ENCODE measurements at regions not wholly inside any gene's neighbourhood (a gene's known extent, or its start where the extent isn't known, plus 50 kb on each side); places are given as distances from the start of the nearest gene placed in this dataset.

- TF ChIP-seq ZNF121 (tag by site-specific recombination; IDR thresholded peaks at IDR 0.05): no peak
- TF ChIP-seq ZNF292 (tag by site-specific recombination; IDR thresholded peaks at IDR 0.05; ENCODE audit: borderline replicate concordance, low read depth): no peak
- no peak for TF ChIP-seq ZNF391 (tag by site-specific recombination; IDR thresholded peaks at IDR 0.05; ENCODE audit: borderline replicate concordance, low read depth)
- TF ChIP-seq KLF10 (tag by site-specific recombination; IDR thresholded peaks at IDR 0.05): no peak
- no peak for TF ChIP-seq ZNF366 (tag by site-specific recombination; conservative IDR thresholded peaks at IDR 0.05)
- no peak for TF ChIP-seq GFI1B (tag by site-specific recombination; IDR thresholded peaks at IDR 0.05)
- TF ChIP-seq SP2 (tag by site-specific recombination; IDR thresholded peaks at IDR 0.05): no peak
- no peak for TF ChIP-seq ZNF146 (tag by site-specific recombination; IDR thresholded peaks at IDR 0.05)
- TF ChIP-seq ZNF747 (tag by site-specific recombination; IDR thresholded peaks at IDR 0.05): no peak
Observed at GRCh38 chr1:208917281-208917680, 666.2 kb upstream of the CAMK1G start (continued).

GRCh38 chr1:208917723-208918122, 665.8 kb upstream of the CAMK1G start:
- POLR2A ChIA-PET: no interaction called here
- Histone ChIP-seq H3K27ac (ENCODE audit: extremely low read depth, low read depth, low read length) (no peak overlapping the region), H3K9me3 (ENCODE audit: control insufficient read depth, insufficient read depth, low read depth, low read length) (no peaks in the 10 kb centered on the region), H3K36me3 (ENCODE audit: control insufficient read depth in 2 of 2, insufficient read depth in 1 of 2, low read length in 2 of 2) (no peaks in the 10 kb centered on the region), H3K4me1 (ENCODE audit: control insufficient read depth, insufficient read depth, low read length) (no peaks in the 10 kb centered on the region), H3K4me3 (ENCODE audit: low read depth, low read length) (no peak overlapping the region)
- CTCF ChIA-PET: interaction anchor here (0.6 kb wide), 1 partner anchor 83 kb away, joined by 4 read pairs; no protein-coding TSS in a partner anchor
- no peak for TF ChIP-seq ZNF600 (tag by site-specific recombination; IDR thresholded peaks at IDR 0.05)
- no peak for TF ChIP-seq ZNF707 (tag by site-specific recombination; IDR thresholded peaks at IDR 0.05)
- TF ChIP-seq, protein P1, sequence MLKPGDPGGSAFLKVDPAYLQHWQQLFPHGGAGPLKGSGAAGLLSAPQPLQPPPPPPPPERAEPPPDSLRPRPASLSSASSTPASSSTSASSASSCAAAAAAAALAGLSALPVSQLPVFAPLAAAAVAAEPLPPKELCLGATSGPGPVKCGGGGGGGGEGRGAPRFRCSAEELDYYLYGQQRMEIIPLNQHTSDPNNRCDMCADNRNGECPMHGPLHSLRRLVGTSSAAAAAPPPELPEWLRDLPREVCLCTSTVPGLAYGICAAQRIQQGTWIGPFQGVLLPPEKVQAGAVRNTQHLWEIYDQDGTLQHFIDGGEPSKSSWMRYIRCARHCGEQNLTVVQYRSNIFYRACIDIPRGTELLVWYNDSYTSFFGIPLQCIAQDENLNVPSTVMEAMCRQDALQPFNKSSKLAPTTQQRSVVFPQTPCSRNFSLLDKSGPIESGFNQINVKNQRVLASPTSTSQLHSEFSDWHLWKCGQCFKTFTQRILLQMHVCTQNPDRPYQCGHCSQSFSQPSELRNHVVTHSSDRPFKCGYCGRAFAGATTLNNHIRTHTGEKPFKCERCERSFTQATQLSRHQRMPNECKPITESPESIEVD (tag by site-specific recombination; IDR thresholded peaks at IDR 0.05): no peak
- TF ChIP-seq ZNF394 (tag by site-specific recombination; IDR thresholded peaks at IDR 0.05; ENCODE audit: borderline replicate concordance): no peak
- TF ChIP-seq BCL11B (tag by site-specific recombination; IDR thresholded peaks at IDR 0.05; ENCODE audit: low read depth): no peak
- no peak for TF ChIP-seq ZNF404 (tag by site-specific recombination; IDR thresholded peaks at IDR 0.05)
- no peak for TF ChIP-seq YY2 (tag by site-specific recombination; IDR thresholded peaks at IDR 0.05)
- no peak for TF ChIP-seq ZNF776 (tag by site-specific recombination; IDR thresholded peaks at IDR 0.05; ENCODE audit: borderline replicate concordance)
- TF ChIP-seq ZEB2 (tag by site-specific recombination; IDR thresholded peaks at IDR 0.05): no peak

DNA sequence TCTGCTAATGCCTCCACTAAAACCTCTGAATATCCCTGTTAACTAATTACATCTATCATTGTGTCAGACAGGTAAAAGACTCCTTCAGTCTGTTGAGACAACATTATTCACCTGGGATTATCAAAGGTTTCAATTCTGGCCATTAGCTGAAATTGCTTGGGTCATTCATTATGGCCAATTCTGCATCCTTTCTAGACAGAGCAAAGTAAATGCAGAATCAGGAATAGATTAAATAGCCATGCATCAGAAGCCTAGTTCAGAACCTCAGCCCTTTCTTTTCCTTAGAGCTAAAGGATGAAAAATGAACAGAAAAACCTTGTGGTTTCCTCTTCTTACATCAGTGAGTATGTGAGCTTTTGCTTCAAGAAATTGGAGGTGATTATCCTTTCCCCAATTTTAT, 665.4 kb upstream of the CAMK1G start:
- H3K27ac ChIP-seq (ENCODE audit: extremely low read depth, low read depth, low read length): no peak overlapping the region
- no peak for TF ChIP-seq GLIS1 (tag by site-specific recombination; IDR thresholded peaks at IDR 0.05)
- no peak for TF ChIP-seq MYNN (tag by site-specific recombination; IDR thresholded peaks at IDR 0.05; ENCODE audit: borderline replicate concordance)
- ChIA-PET POLR2A (interaction anchor here (0.6 kb wide), 1 partner anchor 128 kb away, joined by 4 read pairs; no protein-coding TSS in a partner anchor), CTCF (interaction anchor here (0.6 kb wide), 1 partner anchor 82 kb away, joined by 4 read pairs; no protein-coding TSS in a partner anchor)
- no peak overlapping the region for H3K4me3 ChIP-seq (ENCODE audit: low read depth, low read length)
- no peaks in the 10 kb centered on the region for H3K4me1 ChIP-seq (ENCODE audit: control insufficient read depth, insufficient read depth, low read length)
- no peaks in the 10 kb centered on the region for H3K9me3 ChIP-seq (ENCODE audit: control insufficient read depth, insufficient read depth, low read depth, low read length)
- no peaks in the 10 kb centered on the region for H3K36me3 ChIP-seq (ENCODE audit: control insufficient read depth in 2 of 2, insufficient read depth in 1 of 2, low read length in 2 of 2)

- H3K4me1 ChIP-seq (ENCODE audit: control insufficient read depth, insufficient read depth, low read length): no peaks in the 10 kb centered on the region
- H3K9me3 ChIP-seq (ENCODE audit: control insufficient read depth, insufficient read depth, low read depth, low read length): no peaks in the 10 kb centered on the region
- CTCF ChIA-PET: no interaction called here
- H3K36me3 ChIP-seq (ENCODE audit: control insufficient read depth in 2 of 2, insufficient read depth in 1 of 2, low read length in 2 of 2): no peaks in the 10 kb centered on the region
- no peak overlapping the region for H3K4me3 ChIP-seq (ENCODE audit: low read depth, low read length)
- POLR2A ChIA-PET: no interaction called here
- no peak overlapping the region for H3K27ac ChIP-seq (ENCODE audit: extremely low read depth, low read depth, low read length)
- no peak for TF ChIP-seq ZNF529 (tag by site-specific recombination; IDR thresholded peaks at IDR 0.05; ENCODE audit: insufficient replicate concordance)
- no peak for TF ChIP-seq KLF7 (tag by site-specific recombination; IDR thresholded peaks at IDR 0.05; ENCODE audit: borderline replicate concordance)
- TF ChIP-seq ZNF146 (tag by site-specific recombination; IDR thresholded peaks at IDR 0.05): no peak
- no peak for TF ChIP-seq ZSCAN5A (tag by site-specific recombination; IDR thresholded peaks at IDR 0.05)
- TF ChIP-seq ZNF768 (tag by site-specific recombination; IDR thresholded peaks at IDR 0.05): no peak
- TF ChIP-seq YY2 (tag by site-specific recombination; IDR thresholded peaks at IDR 0.05): no peak
- TF ChIP-seq ZNF19 (tag by site-specific recombination; IDR thresholded peaks at IDR 0.05; ENCODE audit: low read depth): no peak
- TF ChIP-seq ZNF843 (tag by site-specific recombination; IDR thresholded peaks at IDR 0.05): no peak
- TF ChIP-seq ZNF366 (tag by site-specific recombination; conservative IDR thresholded peaks at IDR 0.05): no peak
- TF ChIP-seq ZNF274 (IDR thresholded peaks at IDR 0.05; ENCODE audit: low read length): no peak
- TF ChIP-seq ZNF274 (tag by site-specific recombination; IDR thresholded peaks at IDR 0.05; ENCODE audit: borderline replicate concordance): no peak
- TF ChIP-seq ZBTB21 (tag by site-specific recombination; IDR thresholded peaks at IDR 0.05): no peak
- no peak for TF ChIP-seq ZNF184 (tag by site-specific recombination; IDR thresholded peaks at IDR 0.05)
- no peak for TF ChIP-seq ZFP41 (tag by site-specific recombination; IDR thresholded peaks at IDR 0.05; ENCODE audit: borderline replicate concordance)
Observed at GRCh38 chr1:208919371-208919770, 664.1 kb upstream of the CAMK1G start.
